Esophagus mucosa (tissue), 1 donor: ENCODE measurements at regions not wholly inside any gene's neighbourhood (a gene's known extent, or its start where the extent isn't known, plus 50 kb on each side); places are given as distances from the start of the nearest gene placed in this dataset.
"Not testable (repeated sequence)": the region's sequence is repeated elsewhere in the genome, so short reads cannot be mapped to it uniquely, and the experiment has no call there.

Source experiments
- ATAC-seq: fragments of 200-7000 bp; cut with Tn5 transposase; one replicate; pipeline ENCODE4 v1.9.1; 2020
- donor health status: DM: yes; HTN: yes; CAD: no.

DNA sequence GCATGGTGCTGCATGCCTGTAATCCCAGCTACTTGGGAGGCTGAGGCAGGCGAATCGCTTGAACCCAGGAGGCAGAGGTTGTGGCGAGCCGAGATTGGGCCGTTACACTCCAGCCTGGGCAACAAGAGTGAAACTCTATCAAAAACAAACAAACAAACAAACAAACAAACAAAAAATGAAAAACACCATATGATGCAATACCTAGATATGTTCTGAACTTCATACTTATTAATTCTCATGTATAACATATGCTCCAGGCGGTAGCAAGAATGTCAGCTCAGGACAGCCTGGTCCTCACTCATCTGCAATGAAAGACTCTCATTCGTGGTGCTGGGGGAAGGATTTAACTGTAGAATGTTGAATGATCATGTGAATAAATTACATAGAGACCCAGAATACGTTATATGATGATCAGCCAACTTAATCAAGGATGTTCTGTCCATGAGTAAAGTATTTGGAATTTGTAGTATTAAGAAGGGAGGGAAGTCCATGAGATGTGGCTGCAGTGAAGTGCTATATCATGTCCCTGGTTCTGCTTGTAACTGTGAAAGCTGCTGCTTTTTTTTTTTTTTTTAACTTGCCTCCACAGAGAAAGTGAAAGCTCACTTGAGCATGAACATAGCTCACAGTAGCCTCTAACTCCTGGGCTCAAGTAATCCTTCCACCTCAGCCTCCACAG is 206.8 kb downstream of the UQCRFS1 start:
- ATAC-seq = no peak

DNA sequence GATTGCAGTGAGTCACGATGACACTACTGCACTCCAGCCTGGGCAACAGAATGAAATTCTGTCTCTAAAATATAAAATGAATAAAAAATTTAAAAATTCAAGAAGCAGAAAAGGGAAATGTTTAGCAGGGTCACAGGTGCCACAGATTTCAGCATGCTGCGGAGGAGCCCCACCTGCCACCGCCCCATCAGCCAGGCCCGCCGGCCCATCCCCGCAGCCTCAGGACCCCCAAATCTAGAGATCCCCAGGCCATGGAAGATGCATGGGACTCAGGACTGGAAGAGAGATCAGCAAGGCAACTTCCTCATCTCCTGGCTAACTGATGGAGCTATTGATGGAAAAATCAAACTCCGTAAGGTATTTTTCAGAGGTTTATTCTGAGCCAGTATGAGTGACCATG is 208.2 kb downstream of the UQCRFS1 start:
- no peak for ATAC-seq

DNA sequence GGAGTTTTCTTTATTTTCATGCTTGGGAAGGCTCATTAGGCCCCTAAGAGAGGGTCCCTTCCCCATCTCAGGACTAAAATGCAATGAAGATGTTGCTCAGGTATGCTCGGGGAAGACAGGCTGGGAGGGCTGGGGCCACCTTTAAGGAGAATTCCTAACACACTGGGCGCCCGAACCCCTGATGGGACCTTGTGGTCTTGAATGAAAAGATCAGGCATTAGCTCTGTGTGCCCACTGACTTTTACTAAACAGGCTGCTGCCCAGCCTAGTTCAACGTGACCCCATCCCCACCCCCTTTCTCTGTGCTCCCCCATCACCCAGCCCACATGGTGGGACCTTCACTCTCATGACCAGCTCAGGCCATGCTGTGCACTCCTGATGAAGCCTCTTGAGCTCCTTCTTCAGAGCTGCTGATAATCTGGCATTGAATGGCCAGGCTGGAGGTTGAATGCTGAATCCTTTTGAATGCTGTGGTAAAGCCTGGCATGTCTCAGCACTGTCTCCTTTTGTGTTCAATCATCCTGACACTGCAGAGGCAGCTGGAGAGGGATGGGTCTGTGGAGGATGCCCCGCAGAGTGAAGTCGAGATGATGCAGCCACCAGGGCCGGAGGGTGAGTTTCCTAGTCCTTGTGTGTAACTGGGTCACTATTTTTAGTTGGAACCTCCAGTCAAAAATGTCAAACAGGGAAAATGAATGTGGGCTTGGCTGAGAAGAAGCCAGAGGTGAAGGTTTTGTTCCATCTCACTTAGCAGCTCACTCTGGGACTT is 209.1 kb downstream of the UQCRFS1 start:
- ATAC-seq = no peak

DNA sequence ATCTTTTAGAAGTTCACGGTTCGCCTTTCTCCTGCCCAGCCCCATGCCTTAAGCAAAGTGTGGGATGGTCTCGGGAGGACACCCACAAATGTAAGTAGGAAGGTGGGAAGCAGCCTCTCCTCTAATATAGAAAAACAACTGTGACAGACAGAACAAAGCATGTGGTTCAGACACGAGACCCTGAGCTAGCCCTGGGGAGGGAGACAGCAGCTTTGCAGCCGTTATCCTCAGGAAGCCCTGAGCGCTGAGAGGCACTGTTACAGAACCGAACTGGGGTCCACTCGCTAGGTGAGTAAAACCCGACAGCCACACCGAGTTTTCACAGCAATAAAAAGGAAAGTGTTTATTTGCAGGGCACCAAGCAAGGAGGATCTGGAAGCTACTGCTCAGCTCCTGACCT is 210.6 kb downstream of the UQCRFS1 start:
- no peak for ATAC-seq

DNA sequence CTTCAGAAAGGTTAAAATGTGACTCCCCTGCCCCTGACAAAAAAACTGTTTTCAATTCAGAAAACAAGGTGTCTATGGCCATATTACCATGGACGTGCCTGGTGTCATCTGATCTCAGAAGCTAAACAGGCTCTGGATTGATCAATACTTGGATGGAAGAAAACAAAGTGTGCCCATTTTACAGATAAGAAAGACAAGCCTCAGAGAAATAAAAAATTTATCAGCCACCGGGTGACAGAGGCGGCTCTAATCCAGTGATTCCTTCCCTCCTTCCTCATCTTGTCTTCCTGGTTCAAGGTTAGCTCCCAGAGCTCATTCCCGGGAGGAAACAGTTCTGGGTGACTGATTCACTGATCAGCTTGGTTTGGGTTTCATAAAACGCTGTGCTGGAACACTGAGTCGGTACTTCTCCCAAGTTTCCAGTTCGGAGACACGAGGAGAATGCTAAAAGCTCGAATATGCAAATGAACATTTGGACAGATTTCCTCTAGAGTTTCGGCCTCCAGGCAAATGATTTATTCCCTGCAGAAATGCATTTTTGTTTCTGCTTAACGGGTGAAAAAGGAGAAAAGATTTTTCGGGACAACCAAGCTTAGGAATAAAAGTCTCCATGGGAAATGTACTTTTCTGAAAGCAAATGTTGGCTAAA is 211.2 kb downstream of the UQCRFS1 start:
- ATAC-seq = no peak

DNA sequence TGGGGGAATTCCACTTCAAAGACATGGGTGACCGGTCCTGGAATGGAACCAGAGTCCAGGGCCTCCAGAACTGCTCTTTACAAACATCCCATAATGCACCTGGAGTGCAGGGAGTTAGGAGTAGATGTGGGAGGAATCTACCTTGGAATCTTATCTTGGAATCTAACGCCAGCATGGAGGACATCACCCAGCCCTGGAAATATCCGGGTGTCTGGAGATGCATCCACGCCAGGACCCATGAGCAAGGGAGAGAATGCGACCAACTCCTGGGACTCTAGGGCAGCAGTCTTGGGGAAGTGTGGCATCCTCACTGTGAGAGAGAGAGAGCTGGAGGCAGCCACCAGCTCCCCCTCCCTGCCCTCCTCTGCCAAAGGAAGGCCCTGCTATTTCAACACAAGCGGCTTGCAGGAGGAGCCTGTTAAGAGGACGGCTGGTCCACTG is 211.8 kb downstream of the UQCRFS1 start:
- ATAC-seq = no peak

DNA sequence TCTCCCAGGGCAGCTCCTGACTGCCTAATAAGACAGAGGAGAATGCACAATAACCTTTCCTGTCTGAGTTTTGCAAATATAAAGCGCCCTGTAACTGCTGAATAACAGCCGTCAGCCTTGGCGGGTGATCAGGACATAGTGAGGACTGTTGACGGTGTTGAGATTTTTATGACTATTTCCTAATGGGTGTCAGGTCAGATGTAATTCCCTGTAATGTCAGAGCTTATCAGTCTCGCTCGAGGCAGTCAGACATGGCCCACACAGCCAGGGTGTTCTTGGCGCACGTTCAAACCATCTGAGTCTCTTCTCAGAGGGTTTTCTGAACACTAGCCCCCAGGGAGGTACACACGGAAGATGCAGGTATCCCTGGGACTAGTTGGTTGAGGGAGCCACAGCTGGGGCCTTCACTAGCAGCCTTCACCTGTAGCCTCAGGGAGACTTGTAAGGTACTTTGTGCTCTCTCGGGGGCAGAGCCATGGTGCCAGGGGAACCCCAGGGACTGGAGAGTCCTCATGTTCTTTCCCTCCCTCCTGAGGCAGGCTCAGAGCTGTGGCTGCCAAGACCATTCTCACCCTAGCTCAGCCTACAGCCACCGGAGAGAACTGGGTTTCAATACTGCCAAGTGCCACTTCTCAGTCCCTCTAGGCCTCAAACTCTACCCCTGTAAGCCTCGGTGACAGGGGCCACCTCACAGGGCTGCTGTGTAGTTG is 213.1 kb downstream of the UQCRFS1 start:
- no peak for ATAC-seq

DNA sequence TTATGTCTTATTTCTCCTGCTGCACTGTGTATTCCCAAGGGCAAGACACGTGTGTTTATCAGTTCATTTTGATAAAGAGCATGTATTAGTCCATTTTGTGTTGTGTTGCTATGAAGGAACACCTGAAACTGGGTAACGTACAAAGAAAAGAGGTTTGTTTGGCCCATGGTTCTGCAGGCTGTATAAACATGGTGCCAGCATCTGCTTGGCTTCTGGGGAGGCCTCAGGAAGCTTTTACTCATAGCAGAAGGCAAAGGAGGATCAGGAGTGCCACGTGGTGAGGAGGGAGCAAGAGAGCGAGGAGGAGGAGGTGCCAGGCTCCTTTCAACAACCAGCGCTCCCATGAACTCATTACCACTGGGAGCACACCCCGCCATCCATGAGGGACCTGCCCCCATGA is 214.0 kb downstream of the UQCRFS1 start:
- no peak for ATAC-seq

DNA sequence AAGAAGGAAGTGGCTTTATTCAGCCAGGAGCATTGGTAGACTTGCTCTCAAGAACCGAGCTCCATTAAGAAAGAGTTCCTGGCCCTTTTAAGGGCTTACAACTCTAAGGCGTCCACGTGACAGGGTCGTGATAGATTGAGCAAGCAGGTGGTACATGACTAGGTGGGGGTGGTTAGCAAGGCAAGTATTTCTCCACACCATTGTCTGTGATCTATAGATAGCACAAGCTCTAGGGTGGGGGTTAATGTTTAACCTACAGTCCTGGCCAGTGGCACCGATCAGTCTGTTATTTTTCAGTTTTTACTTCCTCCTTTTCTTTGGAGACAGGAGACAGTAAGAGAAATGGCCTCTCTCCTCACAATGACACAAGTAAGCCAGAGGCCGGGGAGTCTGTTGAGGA is 215.1 kb downstream of the UQCRFS1 start:
- ATAC-seq = not testable (repeated sequence)

DNA sequence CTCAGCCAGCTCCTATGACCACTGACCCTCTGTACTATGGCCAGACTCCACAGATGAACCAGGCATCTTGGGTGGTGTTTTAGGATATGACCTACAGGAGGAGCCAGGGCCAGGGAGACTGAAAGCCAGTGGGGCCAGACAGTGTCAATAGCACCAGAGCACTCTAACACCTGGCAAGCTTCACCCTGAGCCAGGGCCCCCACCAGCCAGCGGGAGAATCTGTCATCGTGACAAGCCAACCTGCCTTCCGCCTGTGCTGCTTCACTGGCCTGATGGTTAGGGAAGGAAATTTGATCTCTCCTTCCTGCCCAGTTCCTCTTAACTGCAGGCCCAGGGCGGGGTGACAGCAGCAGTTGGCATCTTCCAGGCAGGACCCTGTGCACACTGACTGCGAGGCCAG is 222.4 kb downstream of the UQCRFS1 start:
- no peak for ATAC-seq

DNA sequence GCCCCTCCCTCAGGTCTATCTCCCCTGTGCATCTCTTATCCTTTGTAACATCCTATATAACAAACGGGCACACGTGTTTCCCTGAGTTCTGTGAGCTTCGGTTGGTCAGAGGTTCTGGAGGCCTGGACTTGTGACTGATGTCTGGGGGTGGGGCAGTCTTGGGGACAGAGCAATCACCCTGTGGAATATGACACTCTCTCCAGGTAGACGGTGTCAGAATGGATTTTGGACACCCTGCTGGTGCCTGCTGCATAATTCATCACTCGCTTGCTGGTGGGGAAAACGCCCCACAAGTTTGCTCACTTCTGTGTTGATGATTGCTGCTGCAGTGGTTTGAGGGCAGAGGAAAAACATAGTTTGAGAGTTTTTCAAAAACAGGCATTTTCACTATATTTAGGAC is 223.2 kb downstream of the UQCRFS1 start:
- ATAC-seq = no peak

DNA sequence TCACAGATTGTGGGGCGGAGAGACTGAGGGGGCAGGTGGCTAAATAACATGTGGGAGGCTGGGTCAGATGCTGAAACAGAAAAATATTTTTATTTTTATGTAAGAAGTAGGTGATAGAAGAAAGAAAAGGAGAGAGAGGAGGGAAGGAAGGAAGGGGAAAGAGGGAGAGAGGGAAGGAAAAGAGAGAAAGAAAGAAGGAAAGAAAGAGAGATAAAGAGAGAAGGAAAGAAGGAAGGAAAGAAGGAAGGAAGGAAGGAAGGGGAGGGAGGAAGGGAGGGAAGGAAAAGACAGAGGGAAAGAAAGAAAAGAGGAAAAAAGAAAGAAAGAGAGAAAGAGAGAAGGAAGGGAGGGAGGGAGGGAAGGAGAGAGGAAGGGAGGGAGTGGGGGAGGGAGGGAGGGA is 224.9 kb downstream of the UQCRFS1 start:
- ATAC-seq = no peak

DNA sequence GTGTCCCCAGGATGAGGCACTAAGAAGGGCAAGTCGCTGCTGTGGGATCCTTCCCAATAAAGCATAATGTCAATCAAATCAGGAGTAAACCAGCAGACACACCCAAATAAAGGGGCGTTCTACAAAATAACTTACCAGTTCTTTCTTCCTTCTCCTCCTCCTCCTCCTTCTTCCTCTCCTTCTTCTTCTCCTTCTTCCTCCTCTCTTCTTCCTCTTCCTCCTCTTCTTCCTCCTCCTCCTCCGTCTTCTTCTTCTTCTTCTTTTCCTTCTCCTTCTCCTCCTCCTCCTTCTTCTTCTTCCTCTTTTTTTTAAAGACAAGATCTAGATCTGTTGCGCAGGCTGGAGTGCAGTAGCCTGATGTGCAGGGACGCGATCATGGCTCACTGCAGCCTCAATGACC is 225.8 kb downstream of the UQCRFS1 start:
- ATAC-seq = no peak

DNA sequence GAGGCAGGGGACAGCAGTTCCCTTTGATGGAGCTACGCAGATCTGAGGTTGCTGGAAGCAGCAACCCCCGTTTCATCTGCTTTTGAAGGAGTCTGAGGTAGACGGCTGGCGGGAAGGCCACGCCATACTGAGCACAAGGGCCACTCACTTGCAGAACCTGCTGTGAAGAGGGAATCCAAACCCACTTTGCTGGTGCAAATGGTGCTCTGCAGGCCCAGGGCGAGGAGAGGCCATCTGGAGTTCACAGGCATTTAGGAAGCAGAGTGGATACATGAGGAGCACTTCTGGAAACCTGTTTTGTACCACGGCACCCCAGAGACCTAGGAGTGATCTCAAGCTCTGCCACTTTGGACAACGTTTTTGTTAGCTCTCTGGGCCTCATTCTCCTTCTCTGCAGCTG is 227.8 kb downstream of the UQCRFS1 start:
- no peak for ATAC-seq

DNA sequence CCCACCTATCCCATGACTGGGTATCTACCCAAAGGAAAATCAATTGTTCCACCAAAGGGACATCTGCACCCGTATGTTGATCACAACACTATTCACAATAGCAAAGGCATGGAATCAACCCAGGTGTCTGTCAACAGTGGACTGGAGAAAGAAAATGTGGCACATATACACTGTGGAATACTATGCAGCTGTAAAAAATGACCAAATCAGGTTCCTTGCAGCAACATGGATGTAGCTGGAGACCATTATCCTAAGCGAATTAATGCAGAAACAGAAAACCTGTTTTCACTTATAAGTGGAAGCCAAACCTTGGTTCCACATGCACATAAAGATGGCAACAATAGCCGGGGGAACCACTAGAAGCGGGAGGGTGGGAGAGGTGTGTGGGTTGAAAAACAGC is 228.6 kb downstream of the UQCRFS1 start:
- ATAC-seq = no peak

DNA sequence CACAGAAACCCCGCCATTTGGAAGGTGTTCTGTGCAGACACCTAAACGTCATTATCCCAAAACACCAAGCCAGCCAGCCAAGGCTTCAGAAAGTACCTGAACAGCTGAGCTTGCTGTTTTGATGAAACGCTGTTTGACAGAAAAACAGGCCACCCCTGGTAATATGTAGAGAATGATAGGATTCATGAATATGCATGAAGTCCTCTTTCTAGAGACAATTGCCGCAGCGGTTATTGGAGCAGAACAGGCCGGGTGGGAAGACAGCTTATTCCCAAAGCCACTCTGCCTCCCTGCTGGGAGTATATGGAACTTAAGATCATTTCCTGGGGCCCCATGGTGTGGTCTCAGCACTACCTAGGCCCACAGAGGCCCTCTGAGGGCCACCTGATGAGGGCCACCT is 229.5 kb downstream of the UQCRFS1 start:
- ATAC-seq = no peak

DNA sequence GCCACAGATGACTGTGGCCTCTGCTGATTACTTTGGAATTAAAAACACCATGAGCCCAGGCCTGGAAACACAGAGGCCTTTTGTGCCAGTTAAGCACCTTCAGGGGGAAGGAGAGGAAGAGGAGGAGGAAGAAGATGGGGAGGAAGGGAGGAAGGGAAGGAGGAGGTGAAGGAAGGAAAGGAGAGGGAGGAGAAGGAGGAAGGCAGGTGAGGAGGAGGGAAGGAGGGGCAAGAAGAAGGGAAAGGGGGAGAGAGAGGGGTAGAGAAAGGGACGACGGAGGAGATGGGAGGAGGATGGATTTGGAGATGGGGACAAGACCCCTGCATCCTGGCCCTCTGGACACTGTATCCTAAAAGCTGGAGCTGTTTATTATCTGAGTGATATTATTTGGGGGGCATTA is 231.0 kb downstream of the UQCRFS1 start:
- ATAC-seq = no peak

DNA sequence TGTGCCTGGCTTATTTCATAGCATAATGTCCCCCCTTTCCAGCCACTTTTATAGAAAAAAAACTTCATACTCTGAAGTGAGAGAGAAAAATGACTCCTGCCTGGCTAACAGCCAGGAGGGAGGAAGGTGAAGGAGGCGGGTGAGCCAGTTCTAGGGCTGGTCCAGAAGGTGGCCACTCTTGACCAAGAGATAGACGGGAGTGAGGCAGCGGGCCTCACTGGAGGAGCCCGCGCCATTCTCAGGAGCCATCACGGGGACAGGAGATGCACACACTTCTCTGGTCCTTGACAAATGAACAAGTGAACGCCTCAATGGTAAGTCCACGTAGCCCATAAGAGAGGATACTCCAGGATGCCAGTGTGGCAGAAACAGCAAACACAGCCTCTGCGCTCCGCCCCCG is 231.4 kb downstream of the UQCRFS1 start:
- no peak for ATAC-seq

DNA sequence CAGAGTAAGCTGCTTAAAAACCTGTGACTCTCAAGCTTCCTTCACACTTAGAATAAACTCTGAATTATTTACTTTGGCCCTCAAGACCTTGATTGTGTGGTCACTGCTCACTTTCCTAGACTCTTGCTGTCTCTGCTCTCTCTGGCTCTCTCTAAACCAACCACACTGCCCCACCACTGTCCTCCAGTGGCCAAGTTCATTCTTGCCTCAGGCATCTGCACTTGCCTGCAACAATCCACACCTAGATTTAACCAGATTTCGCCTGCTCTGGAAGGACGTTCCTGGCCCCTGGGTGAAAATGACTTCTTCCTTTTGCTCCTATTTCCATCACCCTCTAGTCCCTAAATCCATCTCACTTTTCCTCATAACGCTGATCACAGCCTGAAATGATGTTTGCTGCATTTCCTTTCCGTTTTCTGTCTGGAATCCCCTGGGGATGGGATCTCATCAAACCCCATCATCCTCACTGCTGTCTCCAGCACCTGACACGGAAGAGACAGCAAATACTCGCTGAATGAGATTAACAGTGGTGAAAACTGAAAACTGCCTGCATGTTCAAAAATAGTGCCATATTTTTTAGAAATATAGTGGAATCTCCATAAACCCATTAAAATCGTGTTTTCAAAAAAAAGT is 232.6 kb downstream of the UQCRFS1 start:
- ATAC-seq = no peak

DNA sequence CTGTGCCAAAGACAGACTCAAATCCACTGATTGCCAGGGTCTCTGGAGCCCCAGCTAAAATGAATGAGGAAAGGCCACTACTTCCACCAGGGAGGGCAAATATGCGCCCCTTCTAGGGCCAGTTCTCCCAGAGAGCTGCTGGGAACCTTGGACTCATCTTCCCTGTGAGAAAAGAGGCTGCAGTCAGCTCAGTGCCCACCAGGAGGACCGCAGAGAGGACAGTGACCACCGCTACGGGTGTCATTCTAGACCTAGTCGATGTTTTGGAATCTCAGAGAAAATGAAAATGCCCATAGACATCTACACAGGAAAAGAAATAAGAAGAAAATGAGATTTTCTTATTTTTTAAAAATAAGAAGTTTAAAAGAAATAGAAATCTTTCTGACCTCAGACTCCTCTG is 235.1 kb downstream of the UQCRFS1 start:
- no peak for ATAC-seq

DNA sequence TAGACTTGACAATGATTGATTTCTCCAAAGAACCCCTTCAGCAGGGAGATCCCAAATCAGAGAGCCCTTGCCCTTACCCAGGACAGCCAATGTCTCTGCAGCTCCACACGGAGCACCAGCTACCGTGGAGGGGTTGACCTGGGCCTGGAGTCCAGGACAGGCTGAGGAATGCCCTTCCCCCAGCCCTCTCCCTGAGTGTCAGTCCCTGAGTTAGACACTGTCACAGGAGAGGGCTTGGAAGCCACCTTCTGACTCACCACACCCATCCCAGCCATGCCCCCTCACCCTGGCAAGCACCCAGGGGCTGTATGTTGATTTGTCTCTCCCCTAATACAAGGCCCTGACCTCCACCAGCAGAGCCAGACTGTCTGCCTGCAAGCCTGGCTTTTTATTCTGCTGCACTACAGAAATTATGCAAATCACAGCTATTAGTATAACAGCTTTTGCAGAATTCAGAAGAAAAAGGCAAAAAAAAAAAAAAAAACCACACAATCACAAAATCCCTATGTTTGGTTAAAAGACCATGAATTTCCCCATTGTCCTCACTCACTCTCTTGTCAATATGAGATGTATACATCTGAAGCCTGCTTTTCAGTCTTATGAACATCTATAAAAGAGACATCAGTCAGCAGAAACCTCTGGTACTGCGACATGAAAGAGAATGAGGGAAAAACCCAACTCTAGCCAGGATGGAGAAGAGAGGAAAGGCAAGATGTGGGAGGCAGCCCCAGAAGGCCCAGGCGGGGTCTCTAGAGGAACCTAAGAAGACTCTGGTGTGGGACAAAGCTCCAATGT is 240.7 kb downstream of the UQCRFS1 start:
- ATAC-seq = no peak

DNA sequence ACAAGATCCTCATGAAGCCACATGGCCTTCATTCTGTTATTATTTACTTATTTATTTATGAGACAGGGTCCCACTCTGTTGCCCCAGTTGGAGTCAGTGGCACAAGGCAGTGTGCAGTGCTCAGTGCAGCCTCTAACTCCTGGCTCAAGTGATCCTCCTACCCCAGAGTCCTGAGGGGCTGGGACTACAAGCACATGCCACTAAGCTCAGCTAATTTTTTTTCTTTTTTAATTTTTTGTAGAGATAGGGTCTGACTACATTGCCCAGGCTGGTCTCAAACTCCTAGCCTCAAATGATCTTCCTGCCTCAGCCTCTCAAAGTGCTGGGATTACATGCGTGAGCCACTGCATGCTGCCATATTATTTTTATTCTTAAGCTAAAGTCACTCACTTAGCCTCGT is 241.4 kb downstream of the UQCRFS1 start:
- no peak for ATAC-seq
